Mesenteric fat pad (tissue), 1 donor: ENCODE measurements at regions not wholly inside any gene's neighbourhood (a gene's known extent, or its start where the extent isn't known, plus 50 kb on each side); places are given as distances from the start of the nearest gene placed in this dataset.

Experiments
- DNase-seq: peaks from one replicate; pipeline ENCODE4 v3.0.0-alpha.2; 2020; ENCODE audit warnings: low spot score
- donor health status: DM: yes; HTN: yes; CAD: no.

GRCh38 chr13:33624253-33624652 lies 193.7 kb upstream of the RFC3 start:
- DNase-seq = no peak

- no peak for DNase-seq
Measured at GRCh38 chr13:33624740-33625139, 193.2 kb upstream of the RFC3 start.

GRCh38 chr13:33626407-33626806 lies 191.5 kb upstream of the RFC3 start:
- no peak for DNase-seq

GRCh38 chr13:33628662-33629061 lies 189.3 kb upstream of the RFC3 start:
- no peak for DNase-seq

GRCh38 chr13:33629605-33630360 lies 188.2 kb upstream of the RFC3 start:
- DNase-seq = no peak

GRCh38 chr13:33633701-33634545 lies 184.0 kb upstream of the RFC3 start:
- no peak for DNase-seq

GRCh38 chr13:33634546-33634982 lies 183.4 kb upstream of the RFC3 start:
- no peak for DNase-seq

GRCh38 chr13:33636243-33636642 lies 181.7 kb upstream of the RFC3 start:
- no peak for DNase-seq

GRCh38 chr13:33636955-33637670 lies 180.8 kb upstream of the RFC3 start:
- DNase-seq = no peak

GRCh38 chr13:33637978-33638743 lies 179.8 kb upstream of the RFC3 start:
- no peak for DNase-seq

- no peak for DNase-seq
Measured at GRCh38 chr13:33639158-33639557, 178.8 kb upstream of the RFC3 start.

GRCh38 chr13:33639626-33640080 lies 178.3 kb upstream of the RFC3 start:
- no peak for DNase-seq

- no peak for DNase-seq
Measured at GRCh38 chr13:33640832-33641231, 177.1 kb upstream of the RFC3 start.

GRCh38 chr13:33642374-33643065 lies 175.4 kb upstream of the RFC3 start:
- DNase-seq = no peak

GRCh38 chr13:33644581-33645543 lies 173.1 kb upstream of the RFC3 start:
- no peak for DNase-seq

- no peak for DNase-seq
Measured at GRCh38 chr13:33645591-33646554, 172.1 kb upstream of the RFC3 start.

- DNase-seq = no peak
Measured at GRCh38 chr13:33649212-33649878, 168.6 kb upstream of the RFC3 start.
